ENCODE measurements at regions not wholly inside any gene's neighbourhood (a gene's known extent, or its start where the extent isn't known, plus 50 kb on each side); places are given as distances from the start of the nearest gene placed in this dataset.

GRCh38 chr13:109361562-109362289 lies 424.7 kb downstream of the IRS2 start:
- TF ChIP-seq FOXJ3 (CRISPR knock-in tag; IDR thresholded peaks at IDR 0.05; ENCODE audit: borderline replicate concordance): no peak
- TF ChIP-seq, protein P1, sequence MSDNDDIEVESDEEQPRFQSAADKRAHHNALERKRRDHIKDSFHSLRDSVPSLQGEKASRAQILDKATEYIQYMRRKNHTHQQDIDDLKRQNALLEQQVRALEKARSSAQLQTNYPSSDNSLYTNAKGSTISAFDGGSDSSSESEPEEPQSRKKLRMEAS (CRISPR knock-in tag; IDR thresholded peaks at IDR 0.05): no peak
- no peak for TF ChIP-seq IRF1 (CRISPR knock-in tag; IDR thresholded peaks at IDR 0.05)
- TF ChIP-seq CTCF (IDR thresholded peaks at IDR 0.05): no peak
- TF ChIP-seq ZBTB43 (CRISPR knock-in tag; IDR thresholded peaks at IDR 0.05): no peak
- TF ChIP-seq, protein P2, sequence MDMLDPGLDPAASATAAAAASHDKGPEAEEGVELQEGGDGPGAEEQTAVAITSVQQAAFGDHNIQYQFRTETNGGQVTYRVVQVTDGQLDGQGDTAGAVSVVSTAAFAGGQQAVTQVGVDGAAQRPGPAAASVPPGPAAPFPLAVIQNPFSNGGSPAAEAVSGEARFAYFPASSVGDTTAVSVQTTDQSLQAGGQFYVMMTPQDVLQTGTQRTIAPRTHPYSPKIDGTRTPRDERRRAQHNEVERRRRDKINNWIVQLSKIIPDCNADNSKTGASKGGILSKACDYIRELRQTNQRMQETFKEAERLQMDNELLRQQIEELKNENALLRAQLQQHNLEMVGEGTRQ (CRISPR knock-in tag; IDR thresholded peaks at IDR 0.05): no peak
- TF ChIP-seq AFF4 (CRISPR knock-in tag; IDR thresholded peaks at IDR 0.05; ENCODE audit: borderline replicate concordance): no peak
- no peak for TF ChIP-seq NR2C2 (CRISPR knock-in tag; IDR thresholded peaks at IDR 0.05)
- TF ChIP-seq FOXK1 (CRISPR knock-in tag; IDR thresholded peaks at IDR 0.05): no peak
- TF ChIP-seq ZNF317 (CRISPR knock-in tag; IDR thresholded peaks at IDR 0.05; ENCODE audit: borderline replicate concordance, low read depth): no peak
- no peak for TF ChIP-seq ELF4 (CRISPR knock-in tag; IDR thresholded peaks at IDR 0.05; ENCODE audit: low read depth)
- TF ChIP-seq TP53 (CRISPR knock-in tag; IDR thresholded peaks at IDR 0.05): no peak
